ENCODE measurements at regions not wholly inside any gene's neighbourhood (a gene's known extent, or its start where the extent isn't known, plus 50 kb on each side); places are given as distances from the start of the nearest gene placed in this dataset.
"Not testable (repeated sequence)": the region's sequence is repeated elsewhere in the genome, so short reads cannot be mapped to it uniquely, and the experiment has no call there.

- TF ChIP-seq CTCF, POLR2A, POLR2AphosphoS5 (IDR thresholded peaks at IDR 0.05): not testable (repeated sequence)
These were observed 69.5 kb upstream of the SLC25A36 start for GRCh38 chr3:140872165-140872564.
